Left ventricle myocardium superior (tissue), 1 donor: ENCODE measurements at regions not wholly inside any gene's neighbourhood (a gene's known extent, or its start where the extent isn't known, plus 50 kb on each side); places are given as distances from the start of the nearest gene placed in this dataset.
"Not testable (repeated sequence)": the region's sequence is repeated elsewhere in the genome, so short reads cannot be mapped to it uniquely, and the experiment has no call there.

Experiments
- ATAC-seq: fragments of 200-7000 bp; cut with Tn5 transposase; one replicate; pipeline ENCODE4 v1.9.1; 2020; ENCODE audit warnings: mild to moderate bottlenecking, moderate library complexity
- DNase-seq: peaks from one replicate; pipeline ENCODE4 v3.0.0-alpha.2; 2020
- intact Hi-C: fragments of 100-400 bp; cut with micrococcal nuclease; formaldehyde crosslinking; loops from one replicate; pipeline ENCODE4 v1.11.0; 2022
- donor health status: DM: no; HTN: yes; CAD: no; lungs with severe emphysema.

DNA sequence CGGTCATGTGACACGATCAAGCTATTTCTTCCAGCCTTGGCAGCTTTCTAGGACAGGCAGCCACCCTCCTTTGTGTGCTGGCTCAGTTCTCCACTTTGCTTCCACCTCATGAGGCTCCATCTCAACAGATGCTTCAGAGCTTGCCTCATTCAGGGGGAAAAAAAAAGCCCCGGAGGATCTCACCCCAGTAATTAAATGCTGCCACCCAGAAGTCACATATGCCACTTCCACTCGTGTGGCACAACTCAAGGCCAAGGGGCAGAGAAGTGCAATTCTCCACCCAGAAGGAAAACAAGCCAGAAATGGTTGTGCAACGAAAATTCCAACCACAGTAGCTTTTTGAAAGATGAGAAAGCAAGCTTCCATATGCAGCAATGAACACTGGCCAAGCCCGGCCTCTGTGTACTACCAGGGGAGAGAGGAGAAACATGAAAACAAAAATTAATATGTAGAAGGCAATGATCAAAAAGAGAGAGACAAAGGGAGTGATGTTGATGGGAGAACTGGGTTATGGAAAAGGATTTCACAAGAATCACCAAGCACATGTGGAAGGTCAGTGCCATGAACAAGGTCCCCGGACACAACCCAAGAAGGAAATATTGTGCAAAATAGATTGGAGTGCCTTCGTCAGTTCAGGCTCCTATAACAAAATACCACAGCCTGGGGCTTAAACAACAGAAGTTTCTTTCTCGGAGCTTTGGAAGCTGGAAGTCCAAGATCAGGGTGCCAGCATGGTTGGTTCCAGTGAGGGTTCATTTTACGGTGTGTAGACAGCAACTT lies 113.3 kb upstream of the RRN3 start:
- intact Hi-C loops, DNase-seq: not testable (repeated sequence)
- peak; percentile 42 for ATAC-seq

GRCh38 chr16:15206439-15206838 lies 112.4 kb upstream of the RRN3 start:
- ATAC-seq = peak; percentile 32
- DNase-seq, intact Hi-C loops: not testable (repeated sequence)

DNA sequence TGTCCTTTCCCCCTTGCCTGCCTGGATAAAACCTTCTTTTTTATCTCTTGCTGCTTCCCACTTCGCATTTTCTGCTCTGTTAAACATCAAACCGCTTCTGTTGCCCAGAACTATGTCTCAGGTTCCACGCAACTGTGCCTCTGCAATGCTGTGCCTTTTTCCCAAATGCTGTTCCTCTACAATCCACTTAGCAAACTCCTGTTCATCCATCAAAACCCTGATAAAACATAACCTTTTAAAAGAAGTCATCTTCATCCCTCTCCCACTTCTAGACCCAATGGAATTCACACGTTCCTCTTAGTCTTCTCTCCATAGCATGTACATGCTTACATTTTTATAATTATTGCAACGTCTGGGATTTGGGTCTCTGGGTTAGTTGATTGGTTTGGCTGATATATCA lies 111.9 kb upstream of the RRN3 start:
- DNase-seq, ATAC-seq, intact Hi-C loops: not testable (repeated sequence)

- DNase-seq, ATAC-seq, intact Hi-C loops: not testable (repeated sequence)
Observed at GRCh38 chr16:15204571-15204970, 110.5 kb upstream of the RRN3 start.

DNA sequence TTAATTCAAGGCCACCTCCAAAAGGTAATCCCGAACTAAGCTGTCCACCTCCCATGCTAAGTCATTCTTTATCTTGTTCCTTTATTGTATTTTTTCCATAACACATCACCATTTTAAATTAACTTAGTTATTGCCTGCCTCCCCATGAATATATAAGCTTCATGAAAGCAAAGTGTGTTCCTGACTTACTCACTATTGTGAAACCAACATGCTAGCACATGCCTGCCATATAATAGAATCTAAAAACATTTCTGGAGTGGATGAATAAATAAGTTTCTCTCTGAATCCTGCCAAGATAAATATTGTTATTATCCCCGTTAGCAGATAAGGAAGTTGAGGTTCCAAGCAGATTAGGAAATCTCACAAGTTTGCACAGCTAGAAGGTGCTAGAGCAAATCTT lies 98.7 kb upstream of the RRN3 start:
- intact Hi-C loops, ATAC-seq, DNase-seq: not testable (repeated sequence)

GRCh38 chr16:15192197-15192596 lies 98.1 kb upstream of the RRN3 start:
- ATAC-seq, DNase-seq, intact Hi-C loops: not testable (repeated sequence)

- DNase-seq, intact Hi-C loops, ATAC-seq: not testable (repeated sequence)
Observed at GRCh38 chr16:15189478-15189877, 95.4 kb upstream of the RRN3 start.
